IMR-90 (cell line): ENCODE measurements at regions not wholly inside any gene's neighbourhood (a gene's known extent, or its start where the extent isn't known, plus 50 kb on each side); places are given as distances from the start of the nearest gene placed in this dataset.
A peak's percentile ranks its signal among the peaks of the same experiment; 100 is the strongest.

Source experiments
- ATAC-seq: fragments of 200-7000 bp; cut with Tn5 transposase; 2 replicates; pipeline ENCODE4 v1.9.1; 2020; ENCODE audit warnings: low read depth, mild to moderate bottlenecking, moderate library complexity
- BruUV-seq: library from RNA; stranded (reverse); fragments of 400-500 nt; replicated peaks from 2 replicates; lab custom pipeline; 2021; lab: Mats Ljungman, UMichigan
- CTCF ChIA-PET: fragments of 300-600 bp; formaldehyde crosslinking; extraction: SDS; loops from one replicate; lab custom pipeline; 2021; ENCODE audit warnings: antibody characterized with exemption; lab: Yijun Ruan, JAX
- POLR2A ChIA-PET: fragments of 300-600 bp; sonication (Branson Sonifier 250); formaldehyde crosslinking; loops from one replicate; lab custom pipeline; 2022; ENCODE audit warnings: antibody characterized with exemption; ENCODE audit not compliant: unreplicated experiment; lab: Charles Lee
- DNase-seq: peaks from one replicate; pipeline ENCODE4 v3.0.0; 2013
- H2AFZ ChIP-seq: replicated peaks from 2 replicates; pipeline ENCODE3; 2013; ENCODE audit warnings: low read length, mild to moderate bottlenecking; ENCODE audit not compliant: poor library complexity
- H2AK5ac ChIP-seq: 2 replicates; pipeline ENCODE4 v1.6.1; 2013; ENCODE audit warnings: low read depth, low read length, inconsistent platforms
- H2AK9ac ChIP-seq: replicated peaks from 2 replicates; pipeline ENCODE3; 2013; ENCODE audit warnings: mild to moderate bottlenecking, low read depth, low read length, moderate library complexity; ENCODE audit not compliant: poor library complexity
- H2BK120ac ChIP-seq: 2 replicates; pipeline ENCODE4 v1.6.1; 2013; ENCODE audit warnings: low read depth, low read length, inconsistent platforms
- H2BK15ac ChIP-seq: 3 replicates; pipeline ENCODE4 v1.6.1; 2013; ENCODE audit warnings: low read depth, low read length, inconsistent platforms
- H2BK20ac ChIP-seq: 2 replicates; pipeline ENCODE4 v1.6.1; 2013; ENCODE audit warnings: low read depth, mild to moderate bottlenecking, inconsistent platforms, low read length, moderate library complexity
- H2BK5ac ChIP-seq: 2 replicates; pipeline ENCODE4 v1.6.1; 2013; ENCODE audit warnings: mild to moderate bottlenecking, low read depth, low read length, inconsistent platforms; ENCODE audit not compliant: poor library complexity, severe bottlenecking
- H3K14ac ChIP-seq: replicated peaks from 2 replicates; pipeline ENCODE4 v1.6.1; 2013; ENCODE audit warnings: low read depth, low read length, inconsistent platforms
- H3K18ac ChIP-seq: 2 replicates; pipeline ENCODE4 v1.6.1; 2013; ENCODE audit warnings: low read depth, low read length, control low read depth
- H3K23ac ChIP-seq: 2 replicates; pipeline ENCODE4 v1.6.1; 2013; ENCODE audit warnings: low read depth, low read length, inconsistent platforms
- H3K27ac ChIP-seq: 2 replicates; pipeline ENCODE4 v1.5.1; 2013; ENCODE audit warnings: mild to moderate bottlenecking, control low read depth, low read length; ENCODE audit not compliant: insufficient read depth
- H3K27me3 ChIP-seq: 2 replicates; pipeline ENCODE4 v1.6.1; 2013; ENCODE audit warnings: low read length; ENCODE audit not compliant: control insufficient read depth, insufficient read depth
- H3K36me3 ChIP-seq: 2 replicates; pipeline ENCODE4 v1.6.1; 2013; ENCODE audit warnings: low read length, mixed read lengths; ENCODE audit not compliant: control insufficient read depth, insufficient read depth
- H3K4ac ChIP-seq: 2 replicates; pipeline ENCODE4 v1.6.1; 2013; ENCODE audit warnings: low read depth, low read length, inconsistent platforms
- H3K4me1 ChIP-seq: 2 replicates; pipeline ENCODE4 v1.6.1; 2013; ENCODE audit warnings: low read length, mixed read lengths; ENCODE audit not compliant: control insufficient read depth, insufficient read depth
- H3K4me2 ChIP-seq: 2 replicates; pipeline ENCODE4 v1.6.1; 2013; ENCODE audit warnings: low read depth, mild to moderate bottlenecking, control low read depth, low read length, moderate library complexity
- H3K4me3 ChIP-seq: 2 replicates; pipeline ENCODE4 v1.5.1; 2013; ENCODE audit warnings: low read depth, mild to moderate bottlenecking, control low read depth, low read length, moderate library complexity; ENCODE audit not compliant: insufficient read depth
- H3K56ac ChIP-seq: 2 replicates; pipeline ENCODE4 v1.6.1; 2013; ENCODE audit warnings: low read length, inconsistent platforms; ENCODE audit not compliant: insufficient read depth; ENCODE audit errors: extremely low read depth
- H3K79me1 ChIP-seq, 2 experiments: 2 replicates each; pipeline ENCODE4 v1.6.1; 2013; ENCODE audit warnings: low read length in 2 of 2, inconsistent platforms in 1 of 2, low read depth in 1 of 2
- H3K9ac ChIP-seq: 2 replicates; pipeline ENCODE4 v1.6.1; 2013; ENCODE audit warnings: low read depth, low read length, control low read depth
- H3K9me1 ChIP-seq: 2 replicates; pipeline ENCODE4 v1.6.1; 2013; ENCODE audit warnings: low read length, inconsistent platforms; ENCODE audit not compliant: insufficient read depth
- H3K9me3 ChIP-seq: 2 replicates; pipeline ENCODE4 v1.6.1; 2013; ENCODE audit warnings: low read length; ENCODE audit not compliant: control insufficient read depth, insufficient read depth
- H4K20me1 ChIP-seq: 2 replicates; pipeline ENCODE4 v1.6.1; 2013; ENCODE audit warnings: low read length, inconsistent platforms; ENCODE audit not compliant: insufficient read depth
- H4K5ac ChIP-seq: 2 replicates; pipeline ENCODE4 v1.6.1; 2013; ENCODE audit warnings: mild to moderate bottlenecking, low read depth, low read length, control low read depth
- H4K8ac ChIP-seq, 2 experiments: 2 replicates each; pipeline ENCODE4 v1.6.1; 2013; ENCODE audit warnings: low read depth in 2 of 2, low read length in 2 of 2, control low read depth in 1 of 2, inconsistent platforms in 1 of 2
- H4K91ac ChIP-seq: 2 replicates; pipeline ENCODE4 v1.6.1; 2013; ENCODE audit warnings: low read depth, low read length, inconsistent platforms; ENCODE audit not compliant: insufficient read depth
- CHD1 ChIP-seq: IDR thresholded peaks from 2 replicates; pipeline ENCODE4 v1.6.1; 2012; ENCODE audit warnings: low read depth, low read length, improper control_type of control experiment
- ELK1 ChIP-seq: fragments of 150-350 bp; IDR thresholded peaks from 2 replicates; pipeline ENCODE4 v1.6.1; 2016; ENCODE audit warnings: low read depth, mild to moderate bottlenecking, low read length, moderate library complexity, borderline replicate concordance
- MAZ ChIP-seq: IDR thresholded peaks from 2 replicates; pipeline ENCODE4 v1.6.1; 2012; ENCODE audit warnings: low read depth, mild to moderate bottlenecking, low read length, improper control_type of control experiment, moderate library complexity, borderline replicate concordance
- WGBS, 2 experiments: methylation state at CpG; one replicate each; pipeline versions ENCODE4 v1.1.5 to v1.1.7; 2013; ENCODE audit warnings: missing lambda C conversion rate in 2 of 2; ENCODE audit not compliant: insufficient read length in 1 of 2; ENCODE audit errors: extremely low coverage in 2 of 2; 5-methylcytosine and 5-hydroxymethylcytosine counted together
- dilution Hi-C: fragments of 300-500 bp; cut with HindIII; formaldehyde crosslinking; loops from one replicate; pipeline ENCODE4 v1.14.3; 2018; ENCODE audit warnings: low sequenced_read_pairs; ENCODE audit not compliant: unreplicated experiment
- in situ Hi-C: fragments of 300-500 bp; cut with MboI; formaldehyde crosslinking; loops from 3 replicates; pipeline ENCODE4 v1.14.3; 2019; ENCODE audit warnings: low sequenced_read_pairs, inconsistent platforms, mixed read lengths
- intact Hi-C: fragments of 100-400 bp; cut with micrococcal nuclease; formaldehyde crosslinking; loops from 2 replicates; pipeline ENCODE4 v1.10.0; 2022

GRCh38 chr2:43028188-43028587, 198.2 kb downstream of the ZFP36L2 start:
- Histone ChIP-seq H2AK5ac (no peak overlapping the region; the same call in 1 of the 2 replicates), H3K27me3 (no peaks in the 10 kb centered on the region), H3K36me3 (no peaks in the 10 kb centered on the region), H4K5ac (no peak overlapping the region), H3K4me2 (no peak overlapping the region), H3K14ac (no peak overlapping the region), H4K20me1 (no peaks in the 10 kb centered on the region), H2AK9ac (peak overlapping the region; percentile 76), H3K9me3 (no peaks in the 10 kb centered on the region), H3K4me3 (no peak overlapping the region), H4K8ac (no peak overlapping the region; a peak in 1 of 4 replicates), H2BK120ac (peak overlapping the region; percentile 23; the same call in 1 of the 2 replicates), H2AFZ (no peak overlapping the region), H3K79me1 (peaks cover 0 to 4% of the 10 kb centered on the region in 2 experiments; a peak in 1 of 4 replicates), H2BK5ac (no peak overlapping the region), H3K23ac (no peak overlapping the region), H2BK15ac (0 out of 3 replicates have a peak overlapping the region, but pooled peaks have one; percentile 45), H3K27ac (no peak overlapping the region), H3K18ac (no peak overlapping the region), H3K56ac (no peak overlapping the region), H3K4ac (peak overlapping the region; percentile 20), H3K9me1 (peaks cover 5% of the 10 kb centered on the region), H3K4me1 (peaks cover 6% of the 10 kb centered on the region), H3K9ac (no peak overlapping the region), H4K91ac (no peak overlapping the region), H2BK20ac (0 out of 2 replicates have a peak overlapping the region, but pooled peaks have one; percentile 18)
- CTCF ChIA-PET, result no interaction called here
- TF ChIP-seq CHD1, result no peak
- no peak for TF ChIP-seq ELK1
- TF ChIP-seq MAZ, result no peak
- 100% methylated on average over 1 of the region's 6 CpGs; no CpG with 5 or more reads in 1 of the 2 experiments for WGBS, 2 experiments
- dilution Hi-C loops, result no loop called here
- DNase-seq (no peak), ATAC-seq (no peak)
- no TSS peak for BruUV-seq
- intact Hi-C loops, result no loop called here
- POLR2A ChIA-PET, result no interaction called here
- in situ Hi-C loops, result no loop called here
